Peyer's patch (tissue), 4 donors: ENCODE measurements at regions not wholly inside any gene's neighbourhood (a gene's known extent, or its start where the extent isn't known, plus 50 kb on each side); places are given as distances from the start of the nearest gene placed in this dataset.

Experiments used
- POLR2A ChIP-seq, 2 donors: fragments of 450-650 bp; IDR thresholded peaks; one replicate each; pipeline ENCODE4 v1.5.1; 2017; ENCODE audit warnings: antibody characterized with exemption in 2 of 2, mild to moderate bottlenecking in 2 of 2, moderate library complexity in 2 of 2
- TF ChIP-seq, protein P1 (sequence below), 6 experiments: fragments of 450-650 bp in 4 of 6; fragments of 200-600 bp in 2 of 6; sonication (generic) in 1 of 6; IDR thresholded peaks; one replicate each; pipeline ENCODE4 v1.5.1; 2017 to 2019; ENCODE audit warnings: antibody characterized with exemption in 6 of 6, mild to moderate bottlenecking in 3 of 6, moderate library complexity in 1 of 6

DNA sequence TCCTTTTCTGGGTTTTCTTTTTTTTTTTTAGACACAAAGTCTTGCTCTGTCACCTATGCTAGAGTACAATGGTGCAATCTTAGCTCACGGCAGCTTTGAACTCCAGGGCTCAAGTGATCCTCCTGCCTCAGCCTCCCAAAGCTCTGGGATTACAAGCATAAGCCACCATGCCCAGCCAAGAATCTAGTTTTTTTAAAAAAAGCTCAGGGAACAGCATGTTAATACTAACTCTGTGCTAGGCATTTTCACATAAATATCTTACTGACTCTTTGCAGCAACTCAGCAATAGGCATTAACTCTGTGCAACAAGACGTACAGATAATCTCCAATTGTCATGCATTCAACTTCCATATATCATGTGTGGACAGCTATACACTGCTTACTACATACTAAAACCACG, 97.4 kb downstream of the LLPH start:
- TF ChIP-seq, protein P1, sequence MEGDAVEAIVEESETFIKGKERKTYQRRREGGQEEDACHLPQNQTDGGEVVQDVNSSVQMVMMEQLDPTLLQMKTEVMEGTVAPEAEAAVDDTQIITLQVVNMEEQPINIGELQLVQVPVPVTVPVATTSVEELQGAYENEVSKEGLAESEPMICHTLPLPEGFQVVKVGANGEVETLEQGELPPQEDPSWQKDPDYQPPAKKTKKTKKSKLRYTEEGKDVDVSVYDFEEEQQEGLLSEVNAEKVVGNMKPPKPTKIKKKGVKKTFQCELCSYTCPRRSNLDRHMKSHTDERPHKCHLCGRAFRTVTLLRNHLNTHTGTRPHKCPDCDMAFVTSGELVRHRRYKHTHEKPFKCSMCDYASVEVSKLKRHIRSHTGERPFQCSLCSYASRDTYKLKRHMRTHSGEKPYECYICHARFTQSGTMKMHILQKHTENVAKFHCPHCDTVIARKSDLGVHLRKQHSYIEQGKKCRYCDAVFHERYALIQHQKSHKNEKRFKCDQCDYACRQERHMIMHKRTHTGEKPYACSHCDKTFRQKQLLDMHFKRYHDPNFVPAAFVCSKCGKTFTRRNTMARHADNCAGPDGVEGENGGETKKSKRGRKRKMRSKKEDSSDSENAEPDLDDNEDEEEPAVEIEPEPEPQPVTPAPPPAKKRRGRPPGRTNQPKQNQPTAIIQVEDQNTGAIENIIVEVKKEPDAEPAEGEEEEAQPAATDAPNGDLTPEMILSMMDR (IDR thresholded peaks at IDR 0.05) = no peak
- no peak for TF ChIP-seq POLR2A (IDR thresholded peaks at IDR 0.05)
